HG02763 (cell line): ENCODE measurements at regions not wholly inside any gene's neighbourhood (a gene's known extent, or its start where the extent isn't known, plus 50 kb on each side); places are given as distances from the start of the nearest gene placed in this dataset.
"Not testable (repeated sequence)": the region's sequence is repeated elsewhere in the genome, so short reads cannot be mapped to it uniquely, and the experiment has no call there.

ENCODE experiments used
- ATAC-seq: cut with Tn5 transposase; IDR thresholded peaks from one replicate; pipeline ENCODE4 v1.9.1; 2021; ENCODE audit warnings: mild to moderate bottlenecking, moderate library complexity; ENCODE audit not compliant: unreplicated experiment

- ATAC-seq = no peak
Observed at GRCh38 chr13:83498481-83499190, 383.6 kb downstream of the SLITRK1 start.

GRCh38 chr13:83498045-83498444 lies 384.2 kb downstream of the SLITRK1 start:
- ATAC-seq = no peak

GRCh38 chr13:83496501-83496900 lies 385.8 kb downstream of the SLITRK1 start:
- no peak for ATAC-seq

- ATAC-seq = no peak
Observed at GRCh38 chr13:83485101-83485500, 397.2 kb downstream of the SLITRK1 start.

GRCh38 chr13:83471011-83471410 lies 411.3 kb downstream of the SLITRK1 start:
- ATAC-seq = no peak

GRCh38 chr13:83470133-83470797 lies 412.0 kb downstream of the SLITRK1 start:
- ATAC-seq = no peak

GRCh38 chr13:83453723-83454122 lies 428.6 kb downstream of the SLITRK1 start:
- no peak for ATAC-seq

- no peak for ATAC-seq
Observed at GRCh38 chr13:83453300-83453699, 429.0 kb downstream of the SLITRK1 start.

GRCh38 chr13:83452292-83452950 lies 429.9 kb downstream of the SLITRK1 start:
- no peak for ATAC-seq

- ATAC-seq = no peak
Observed at GRCh38 chr13:83450591-83450990, 431.7 kb downstream of the SLITRK1 start.

- no peak for ATAC-seq
Observed at GRCh38 chr13:83449668-83450395, 432.4 kb downstream of the SLITRK1 start.

GRCh38 chr13:83440465-83440864 lies 441.8 kb downstream of the SLITRK1 start:
- no peak for ATAC-seq

- not testable (repeated sequence) for ATAC-seq
Observed at GRCh38 chr13:83439464-83439863, 442.8 kb downstream of the SLITRK1 start.

- no peak for ATAC-seq
Observed at GRCh38 chr13:83423861-83424260, 458.4 kb downstream of the SLITRK1 start.

- ATAC-seq = no peak
Observed at GRCh38 chr13:83423381-83423780, 458.9 kb downstream of the SLITRK1 start.

GRCh38 chr13:83414393-83414792 lies 467.9 kb downstream of the SLITRK1 start:
- ATAC-seq = no peak

GRCh38 chr13:83386609-83387008 lies 495.7 kb downstream of the SLITRK1 start:
- no peak for ATAC-seq

- ATAC-seq = no peak
Observed at GRCh38 chr13:83378908-83379307, 503.4 kb downstream of the SLITRK1 start.

- no peak for ATAC-seq
Observed at GRCh38 chr13:83377491-83377890, 504.8 kb downstream of the SLITRK1 start.

- ATAC-seq = no peak
Observed at GRCh38 chr13:83372786-83373185, 509.5 kb downstream of the SLITRK1 start.

- ATAC-seq = no peak
Observed at GRCh38 chr13:83365723-83366122, 516.6 kb downstream of the SLITRK1 start.
